RPMI8226 (cell line): ENCODE measurements at regions not wholly inside any gene's neighbourhood (a gene's known extent, or its start where the extent isn't known, plus 50 kb on each side); places are given as distances from the start of the nearest gene placed in this dataset.
"Not testable (repeated sequence)": the region's sequence is repeated elsewhere in the genome, so short reads cannot be mapped to it uniquely, and the experiment has no call there.

ENCODE experiments used
- DNase-seq: peaks from one replicate; pipeline ENCODE4 v3.0.0-alpha.2; 2015

GRCh38 chr9:110028271-110028670, 179.7 kb downstream of the C9orf152 start:
- DNase-seq, result no peak

GRCh38 chr9:110028676-110029075, 179.3 kb downstream of the C9orf152 start:
- no peak for DNase-seq

DNA sequence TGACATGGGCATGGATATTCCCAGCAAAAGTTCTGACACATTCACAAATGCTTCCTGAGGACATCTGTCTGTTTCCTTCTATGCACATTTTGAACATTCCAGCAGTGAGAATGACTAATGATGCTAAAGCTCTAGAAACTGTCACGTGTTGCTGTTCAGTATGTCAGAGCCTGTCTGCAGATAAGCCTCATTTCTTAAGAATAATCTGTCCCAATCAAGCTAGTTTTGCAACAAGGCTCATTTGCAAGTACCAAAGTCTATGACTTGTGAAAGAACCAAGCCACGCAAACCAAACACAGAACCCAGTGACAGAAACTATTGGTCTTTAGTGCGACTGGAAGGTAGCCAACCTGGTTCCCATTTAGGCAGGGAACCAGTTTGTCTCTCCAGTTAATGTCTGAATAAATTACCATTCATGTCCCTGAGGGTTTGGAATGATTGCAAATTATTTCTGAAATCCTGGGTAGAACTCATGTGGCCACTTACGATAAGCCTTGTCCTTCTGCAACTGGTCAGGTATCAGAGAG, 178.5 kb downstream of the C9orf152 start:
- no peak for DNase-seq

DNA sequence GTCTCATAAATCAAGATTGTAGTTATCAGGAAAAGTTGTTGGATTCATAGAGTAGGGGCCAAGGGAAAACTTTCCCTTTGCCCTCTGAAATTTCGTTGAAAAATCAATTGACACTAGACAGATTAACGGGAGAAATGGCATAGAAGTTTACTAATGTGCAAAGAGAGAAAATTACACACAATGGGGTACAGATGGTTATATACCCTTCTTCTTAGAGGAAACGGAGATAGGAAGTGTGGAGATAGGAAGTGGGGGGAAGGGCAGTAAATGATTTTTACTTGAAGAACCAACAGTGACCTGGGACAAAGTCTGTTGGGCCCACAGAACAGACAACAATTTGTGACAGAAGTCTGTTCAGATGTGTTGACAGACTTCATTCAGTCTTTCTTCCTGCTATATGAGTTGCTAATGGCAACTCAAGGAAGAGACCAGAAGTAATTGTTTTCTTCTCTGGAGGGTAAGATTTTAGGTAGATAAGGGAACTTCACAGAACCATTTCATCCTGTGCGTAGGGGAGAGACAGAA, 177.9 kb downstream of the C9orf152 start:
- DNase-seq, result no peak

- DNase-seq, result no peak
Observed at GRCh38 chr9:110030632-110031031, 177.3 kb downstream of the C9orf152 start.

DNA sequence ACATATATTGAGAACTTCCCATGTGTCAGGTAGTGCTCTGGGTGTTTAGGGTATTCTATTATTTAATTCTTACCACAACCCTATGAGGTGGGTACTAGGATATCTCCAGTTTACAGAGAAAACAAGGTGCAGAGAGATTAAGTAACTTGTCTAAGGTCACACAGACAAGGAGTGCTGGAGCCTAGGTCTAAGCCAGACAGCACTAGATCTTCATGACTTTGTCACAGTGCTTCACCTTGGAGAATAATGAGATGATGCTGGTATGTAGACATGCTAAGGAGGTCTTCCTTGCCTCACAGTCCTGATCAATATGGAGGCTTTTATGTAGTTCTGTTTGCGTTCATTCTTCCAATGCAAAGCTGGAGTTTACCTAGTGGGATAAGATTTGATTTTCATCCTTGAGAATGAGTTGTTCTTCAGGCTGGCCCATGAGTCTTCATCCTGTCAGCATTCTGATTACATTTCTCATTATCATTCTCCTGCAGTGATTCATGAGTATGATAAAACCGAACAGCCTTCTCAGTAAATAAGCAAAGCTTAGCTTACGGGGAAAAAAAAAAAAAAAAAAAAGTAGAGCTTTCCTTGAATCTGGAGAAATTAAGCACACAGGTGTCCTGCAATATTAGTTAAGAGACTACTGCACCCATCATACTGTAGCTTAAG, 176.3 kb downstream of the C9orf152 start:
- no peak for DNase-seq

- DNase-seq, result not testable (repeated sequence)
Observed at GRCh38 chr9:110032532-110032931, 175.4 kb downstream of the C9orf152 start.

- no peak for DNase-seq
Observed at GRCh38 chr9:110033869-110034268, 174.1 kb downstream of the C9orf152 start.

DNA sequence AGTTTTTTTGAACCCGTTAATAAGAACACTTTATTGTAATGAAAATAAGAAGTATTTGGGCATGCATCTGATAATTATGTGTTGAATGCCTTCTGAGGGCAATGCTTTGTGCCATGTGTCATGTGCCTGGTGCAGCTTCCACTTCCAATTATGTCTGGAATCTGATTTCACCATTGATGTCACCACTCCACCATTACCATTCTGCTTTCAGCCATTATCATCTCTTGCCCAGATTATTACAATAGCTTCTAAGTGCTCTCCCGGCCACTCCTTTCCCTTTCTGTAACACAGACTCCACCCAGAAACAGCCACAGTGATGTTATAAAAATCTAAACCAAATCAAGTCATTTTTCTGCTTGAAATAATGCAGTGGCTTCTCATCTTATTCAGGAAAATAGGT, 171.7 kb downstream of the C9orf152 start:
- DNase-seq, result no peak

- DNase-seq, result no peak
Observed at GRCh38 chr9:110040788-110041187, 167.2 kb downstream of the C9orf152 start.

DNA sequence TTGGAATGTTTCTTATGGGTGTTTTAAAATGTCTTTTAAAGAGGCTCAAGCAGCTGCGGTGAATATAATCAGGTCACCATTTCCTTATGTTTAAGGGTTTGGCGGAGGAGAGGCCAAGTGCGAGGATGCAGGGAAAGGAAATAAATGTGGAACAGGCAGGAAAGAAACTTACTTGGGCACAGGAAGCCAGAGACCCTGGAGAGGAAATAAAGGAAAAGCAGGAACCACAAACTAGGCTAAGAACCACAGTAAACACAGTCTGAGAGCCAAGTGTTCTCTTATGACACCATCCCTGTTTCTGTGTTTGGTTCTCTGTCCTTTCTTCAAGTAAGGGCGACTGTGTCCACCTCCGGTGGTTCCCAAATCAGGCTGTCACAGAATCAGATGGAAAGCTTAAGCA, 166.5 kb downstream of the C9orf152 start:
- DNase-seq, result no peak

- DNase-seq, result no peak
Observed at GRCh38 chr9:110047232-110047954, 160.6 kb downstream of the C9orf152 start.

- DNase-seq, result peak; percentile 26
Observed at GRCh38 chr9:110047955-110048402, 160.0 kb downstream of the C9orf152 start.

GRCh38 chr9:110048403-110048975, 159.5 kb downstream of the C9orf152 start:
- DNase-seq, result peak; percentile 86

- DNase-seq, result peak; percentile 39
Observed at GRCh38 chr9:110048976-110049698, 158.8 kb downstream of the C9orf152 start.

DNA sequence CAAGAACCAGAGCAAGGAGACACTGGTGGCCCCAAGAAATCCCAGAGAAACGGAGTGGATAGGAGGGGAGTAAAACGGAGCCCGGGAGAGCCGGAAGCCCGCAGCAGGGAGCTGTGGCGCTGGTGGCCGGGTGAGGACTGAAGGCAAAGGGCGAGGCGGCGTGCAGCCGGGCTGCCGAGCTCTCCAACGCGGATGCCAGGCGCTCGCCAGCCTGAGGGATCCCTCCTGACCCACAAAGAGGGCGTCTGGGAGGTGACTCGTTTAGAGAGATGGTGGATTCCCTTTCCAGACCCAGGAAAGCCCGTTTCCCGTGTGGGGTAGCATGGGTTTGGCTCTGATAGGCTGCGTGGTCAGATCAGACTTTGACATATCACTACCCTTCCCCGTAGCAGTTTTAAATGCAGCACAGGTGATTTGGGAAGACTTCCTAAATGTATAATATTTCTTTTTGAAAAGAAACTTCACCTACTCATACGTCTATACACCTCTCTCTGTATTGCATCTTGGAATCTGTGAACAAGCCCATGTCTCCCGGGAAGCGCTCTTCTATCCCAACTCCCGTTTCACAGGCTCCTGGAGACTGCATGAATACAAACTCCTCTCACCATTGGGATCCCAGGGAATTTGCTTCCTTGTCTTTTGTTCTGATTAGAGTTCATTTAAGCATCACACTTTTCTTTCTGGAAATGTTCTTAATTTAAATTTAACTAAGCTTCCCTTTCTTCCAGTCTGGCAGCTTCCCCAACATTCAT, 158.1 kb downstream of the C9orf152 start:
- DNase-seq, result peak; percentile 23

- peak; percentile 69 for DNase-seq
Observed at GRCh38 chr9:110050925-110051355, 157.0 kb downstream of the C9orf152 start.

- no peak for DNase-seq
Observed at GRCh38 chr9:110056062-110056461, 151.9 kb downstream of the C9orf152 start.

GRCh38 chr9:110058304-110058953, 149.5 kb downstream of the C9orf152 start:
- DNase-seq, result peak; percentile 42

GRCh38 chr9:110059461-110059860, 148.5 kb downstream of the C9orf152 start:
- no peak for DNase-seq

- no peak for DNase-seq
Observed at GRCh38 chr9:110064803-110065202, 143.2 kb downstream of the C9orf152 start.

DNA sequence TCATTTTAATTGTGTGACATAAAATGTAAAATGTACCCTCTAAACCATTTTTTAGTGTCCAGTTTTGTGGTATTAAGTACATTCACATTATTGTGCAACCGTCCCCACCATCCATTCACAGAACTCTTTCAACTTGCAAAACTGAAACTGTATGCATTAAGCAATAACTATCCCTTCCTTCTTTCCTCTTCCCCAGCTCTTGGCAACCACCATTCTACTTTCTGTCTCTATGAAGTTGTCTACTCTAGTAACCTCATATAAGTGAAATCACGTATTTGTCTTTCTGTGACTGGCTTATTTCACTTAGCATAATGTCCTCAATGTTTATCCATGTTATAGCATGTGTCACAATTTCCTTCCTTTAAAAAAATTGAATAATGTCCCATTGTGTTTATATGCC, 142.4 kb downstream of the C9orf152 start:
- DNase-seq, result peak; percentile 6
